ENCODE measurements at regions not wholly inside any gene's neighbourhood (a gene's known extent, or its start where the extent isn't known, plus 50 kb on each side); places are given as distances from the start of the nearest gene placed in this dataset.

- no peak for TF ChIP-seq CTCF (conservative IDR thresholded peaks at IDR 0.05; ENCODE audit: low read depth, low read length)
- no peak for TF ChIP-seq EZH2phosphoT487 (IDR thresholded peaks at IDR 0.05; ENCODE audit: borderline replicate concordance, low read length)
These were observed 211.4 kb upstream of the HS6ST1 start for GRCh38 chr2:128530025-128530573.
